SK-N-MC (cell line): ENCODE measurements at regions not wholly inside any gene's neighbourhood (a gene's known extent, or its start where the extent isn't known, plus 50 kb on each side); places are given as distances from the start of the nearest gene placed in this dataset.

Experiments used
- DNase-seq: peaks from one replicate; pipeline ENCODE4 v3.0.0-alpha.2; 2011; ENCODE audit warnings: low read depth, low spot score
- H3K27ac ChIP-seq: fragments of 200-600 bp; sonication (generic); 2 replicates; pipeline ENCODE4 v1.5.1; 2016; ENCODE audit warnings: mixed run types
- H3K36me3 ChIP-seq: fragments of 200-600 bp; sonication (generic); 2 replicates; pipeline ENCODE4 v1.6.1; 2017; ENCODE audit warnings: antibody characterized with exemption, low read length, mixed read lengths; ENCODE audit not compliant: insufficient read depth
- H3K4me3 ChIP-seq: fragments of 200-600 bp; sonication (generic); 2 replicates; pipeline ENCODE4 v1.5.1; 2016
- H3K9ac ChIP-seq: fragments of 200-600 bp; sonication (generic); 2 replicates; pipeline ENCODE4 v1.8.0; 2017; ENCODE audit warnings: mixed run types, mixed read lengths; ENCODE audit not compliant: insufficient read length
- H3K9me3 ChIP-seq: fragments of 200-600 bp; sonication (generic); 2 replicates; pipeline ENCODE4 v1.6.1; 2017; ENCODE audit warnings: low read depth, mild to moderate bottlenecking, antibody characterized with exemption, low read length, moderate library complexity, mixed read lengths
- EZH2 ChIP-seq: fragments of 200-600 bp; sonication (generic); IDR thresholded peaks from one replicate; pipeline ENCODE4 v1.6.1; 2017; ENCODE audit warnings: antibody characterized with exemption
- FOXP2 ChIP-seq: optimal IDR thresholded peaks from 2 replicates; pipeline ENCODE3; 2011; ENCODE audit warnings: mild to moderate bottlenecking, moderate library complexity; ENCODE audit not compliant: insufficient read depth; ENCODE audit errors: extremely low read length, control extremely low read depth
- POLR2AphosphoS5 ChIP-seq: IDR thresholded peaks from 2 replicates; pipeline ENCODE4 v1.6.1; 2012; ENCODE audit warnings: mild to moderate bottlenecking, low read depth, low read length, borderline replicate concordance

DNA sequence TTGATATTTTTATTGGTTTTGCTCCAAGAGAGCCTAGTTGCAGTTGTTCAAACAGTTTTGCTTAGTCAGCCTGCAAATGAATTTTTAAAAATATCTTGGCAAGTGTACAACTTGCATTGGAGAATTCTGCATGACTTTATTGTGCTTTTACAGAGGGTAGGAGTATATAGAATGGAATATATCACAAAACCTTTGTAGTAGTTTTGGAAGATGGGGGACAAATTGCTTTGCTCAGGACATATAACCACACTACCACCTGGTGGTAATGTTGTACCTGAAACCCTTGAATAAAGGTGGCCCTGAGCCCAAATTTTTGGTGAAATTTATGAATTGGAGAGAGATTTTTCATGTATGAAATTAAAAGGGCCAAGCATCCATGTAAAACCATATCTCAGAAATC, 645.2 kb downstream of the MED13L start:
- DNase-seq: no peak
- no peak for TF ChIP-seq POLR2AphosphoS5
- no peak for TF ChIP-seq EZH2
- TF ChIP-seq FOXP2: no peak
- Histone ChIP-seq H3K27ac (no peak overlapping the region), H3K36me3 (no peaks in the 10 kb centered on the region), H3K9ac (no peak overlapping the region), H3K4me3 (no peak overlapping the region), H3K9me3 (no peaks in the 10 kb centered on the region)

DNA sequence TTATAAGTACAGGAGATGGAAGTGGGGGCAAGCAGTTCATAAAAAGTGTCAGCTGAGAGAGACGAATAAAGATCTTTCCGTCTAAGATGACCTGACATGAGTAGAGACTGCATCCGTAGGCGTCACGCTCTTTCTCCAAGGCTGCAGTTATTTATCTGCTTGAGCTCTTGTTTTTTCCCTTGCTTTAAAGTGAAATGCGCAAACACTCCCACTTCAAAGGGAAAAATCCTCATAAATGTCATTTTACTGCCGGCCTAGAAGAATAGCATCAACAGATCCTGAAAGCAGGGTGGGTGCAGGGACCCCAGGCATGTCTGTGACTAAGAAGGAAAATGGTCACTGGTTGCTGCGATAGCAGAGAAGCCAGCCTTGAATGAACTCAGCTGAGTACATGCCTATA, 647.4 kb downstream of the MED13L start:
- TF ChIP-seq POLR2AphosphoS5 (no peak), FOXP2 (no peak), EZH2 (no peak)
- H3K9me3 ChIP-seq: no peaks in the 10 kb centered on the region
- DNase-seq: no peak
- no peaks in the 10 kb centered on the region for H3K36me3 ChIP-seq
- H3K9ac ChIP-seq: no peak overlapping the region
- no peak overlapping the region for H3K27ac ChIP-seq
- no peak overlapping the region for H3K4me3 ChIP-seq

DNA sequence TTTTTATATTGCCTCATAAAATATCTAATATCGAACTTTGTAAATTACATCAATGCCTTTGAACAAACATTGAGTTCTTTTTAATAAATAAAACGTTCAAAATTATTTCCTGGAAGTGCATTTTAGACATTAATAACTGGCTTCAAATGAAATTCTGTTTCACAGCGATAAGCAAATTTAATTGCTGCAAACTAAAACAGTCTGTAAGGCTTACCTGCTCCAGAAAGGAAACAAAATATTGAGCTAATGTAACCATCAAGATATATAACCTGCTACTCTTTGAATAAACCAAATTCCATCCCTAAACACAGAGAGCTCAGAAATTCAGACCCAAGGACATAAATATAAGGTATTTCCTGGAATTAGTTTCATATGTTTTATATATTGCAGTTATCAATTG, 651.3 kb downstream of the MED13L start:
- no peaks in the 10 kb centered on the region for H3K9me3 ChIP-seq
- TF ChIP-seq POLR2AphosphoS5: no peak
- no peak for TF ChIP-seq FOXP2
- TF ChIP-seq EZH2: no peak
- H3K27ac ChIP-seq: no peak overlapping the region
- no peaks in the 10 kb centered on the region for H3K36me3 ChIP-seq
- no peak for DNase-seq
- H3K4me3 ChIP-seq: no peak overlapping the region
- H3K9ac ChIP-seq: no peak overlapping the region

- H3K9me3 ChIP-seq: no peaks in the 10 kb centered on the region
- no peak for DNase-seq
Observed at GRCh38 chr12:115623764-115624334, 653.6 kb downstream of the MED13L start.

DNA sequence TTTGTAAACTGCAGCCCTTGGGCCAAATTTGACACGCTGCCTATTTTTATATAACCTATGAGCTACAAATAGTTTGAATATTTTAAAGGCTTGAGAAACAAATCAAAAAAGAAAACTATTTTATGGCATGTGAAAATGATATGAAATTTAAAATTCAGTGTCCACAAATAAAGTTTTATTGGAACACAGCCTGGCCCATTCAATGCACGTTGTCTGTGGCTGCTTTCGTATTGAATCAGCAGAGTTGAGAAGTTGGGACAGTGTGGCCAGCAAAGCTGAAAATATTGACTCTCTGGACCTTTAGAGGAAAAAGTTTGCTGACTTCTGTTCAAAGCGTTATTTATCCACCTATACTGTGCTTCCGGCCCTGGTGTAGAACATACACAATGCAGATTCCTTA, 654.2 kb downstream of the MED13L start:
- Histone ChIP-seq H3K9me3 (no peaks in the 10 kb centered on the region), H3K36me3 (no peaks in the 10 kb centered on the region), H3K27ac (no peak overlapping the region), H3K9ac (no peak overlapping the region), H3K4me3 (no peak overlapping the region)
- TF ChIP-seq EZH2 (no peak), POLR2AphosphoS5 (no peak), FOXP2 (no peak)
- DNase-seq: no peak

More at GRCh38 chr12:115623764-115624334, 653.6 kb downstream of the MED13L start:
- Histone ChIP-seq H3K27ac (no peak overlapping the region), H3K9ac (no peak overlapping the region), H3K36me3 (no peaks in the 10 kb centered on the region), H3K4me3 (no peak overlapping the region)
- no peak for TF ChIP-seq EZH2

DNA sequence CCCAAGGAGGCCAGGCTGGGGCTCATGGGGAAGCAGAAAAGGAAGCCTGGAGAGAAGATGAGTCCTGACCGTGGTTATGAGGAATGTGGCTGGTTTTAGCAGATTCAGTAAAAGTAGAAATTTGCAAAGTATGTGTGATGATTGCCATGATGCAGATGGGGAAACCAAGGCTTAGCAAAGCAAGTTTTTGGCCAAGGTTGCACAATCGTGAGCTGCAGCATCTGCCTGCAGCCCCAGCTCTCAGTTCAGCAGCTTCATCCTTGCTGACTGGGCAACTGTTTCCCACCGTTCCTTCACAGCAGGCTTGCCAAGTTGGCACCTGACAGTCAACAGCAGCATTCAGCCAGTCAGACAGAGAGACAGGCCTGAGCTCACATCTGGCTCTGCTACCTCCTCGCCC, 656.7 kb downstream of the MED13L start:
- DNase-seq: no peak
- no peaks in the 10 kb centered on the region for H3K36me3 ChIP-seq
- H3K27ac ChIP-seq: no peak overlapping the region
- TF ChIP-seq FOXP2: no peak
- no peak for TF ChIP-seq POLR2AphosphoS5
- no peak for TF ChIP-seq EZH2
- no peak overlapping the region for H3K4me3 ChIP-seq
- no peak overlapping the region for H3K9ac ChIP-seq
- H3K9me3 ChIP-seq: no peaks in the 10 kb centered on the region

DNA sequence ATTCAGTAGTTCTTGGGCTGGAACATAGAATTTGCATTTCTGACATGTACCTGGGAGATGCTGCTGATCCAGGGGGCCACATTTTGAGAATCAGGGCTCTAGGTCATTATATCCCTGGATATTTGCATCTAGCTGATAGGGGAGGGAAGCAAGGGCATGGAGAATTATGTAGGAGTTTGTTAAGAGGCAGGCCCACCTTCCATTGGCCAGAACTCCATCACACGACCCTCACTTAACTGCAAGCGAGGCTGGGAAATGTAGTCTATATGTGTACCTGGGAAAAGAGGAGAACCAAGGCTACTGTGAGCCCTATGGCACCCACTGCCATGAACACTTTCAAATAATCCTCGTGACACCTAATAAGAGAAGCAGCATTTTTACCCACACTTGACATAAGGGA, 657.6 kb downstream of the MED13L start:
- Histone ChIP-seq H3K36me3 (no peaks in the 10 kb centered on the region), H3K27ac (no peak overlapping the region), H3K9ac (no peak overlapping the region), H3K9me3 (no peaks in the 10 kb centered on the region), H3K4me3 (no peak overlapping the region)
- DNase-seq: no peak
- TF ChIP-seq EZH2 (no peak), FOXP2 (no peak), POLR2AphosphoS5 (no peak)

DNA sequence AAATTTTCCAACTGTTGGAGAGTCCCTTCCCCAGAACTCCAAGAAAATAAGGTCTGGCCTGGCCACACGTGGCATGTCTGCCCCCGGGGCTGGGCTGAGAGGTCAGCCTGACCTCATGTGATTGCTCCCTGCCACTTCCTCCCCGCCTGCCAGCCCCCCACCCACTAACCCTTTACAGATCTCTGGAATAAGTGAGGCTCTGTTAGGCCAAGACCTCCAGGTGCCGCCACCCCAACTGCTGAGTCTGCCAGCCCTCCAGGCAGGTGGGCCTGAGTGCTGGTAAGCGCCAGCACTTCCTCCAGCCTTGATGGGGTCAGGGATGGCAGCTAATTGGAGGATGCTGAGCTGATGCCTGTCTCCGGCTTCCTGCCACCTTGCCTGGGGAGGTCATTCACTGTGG, 658.4 kb downstream of the MED13L start:
- DNase-seq: no peak
- H3K9me3 ChIP-seq: no peaks in the 10 kb centered on the region
- no peak overlapping the region for H3K9ac ChIP-seq
- no peak overlapping the region for H3K27ac ChIP-seq
- no peaks in the 10 kb centered on the region for H3K36me3 ChIP-seq
- no peak overlapping the region for H3K4me3 ChIP-seq
- TF ChIP-seq POLR2AphosphoS5 (no peak), EZH2 (no peak), FOXP2 (no peak)

DNA sequence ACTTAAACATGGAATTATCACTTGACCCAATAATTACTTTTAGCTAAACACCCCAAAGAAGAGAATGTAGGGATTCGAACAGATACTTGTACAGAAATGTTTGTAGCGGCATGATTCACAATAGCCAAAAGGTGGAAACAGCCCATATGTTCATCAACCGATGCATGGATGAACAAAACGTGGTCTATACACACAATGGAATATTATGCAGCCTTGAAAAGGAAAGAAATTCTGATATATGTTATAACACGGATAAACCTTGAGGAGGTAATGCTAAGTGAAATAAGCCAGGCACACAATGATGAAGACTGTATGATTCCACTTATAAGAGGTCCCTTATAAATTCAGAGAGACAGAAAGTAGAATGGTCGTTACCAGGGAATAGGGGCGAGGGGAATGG, 659.4 kb downstream of the MED13L start:
- Histone ChIP-seq H3K4me3 (no peak overlapping the region), H3K36me3 (no peaks in the 10 kb centered on the region), H3K9ac (no peak overlapping the region), H3K27ac (no peak overlapping the region), H3K9me3 (no peaks in the 10 kb centered on the region)
- DNase-seq: no peak
- TF ChIP-seq POLR2AphosphoS5 (no peak), EZH2 (no peak), FOXP2 (no peak)
